ENCODE measurements at regions not wholly inside any gene's neighbourhood (a gene's known extent, or its start where the extent isn't known, plus 50 kb on each side); places are given as distances from the start of the nearest gene placed in this dataset.

DNA sequence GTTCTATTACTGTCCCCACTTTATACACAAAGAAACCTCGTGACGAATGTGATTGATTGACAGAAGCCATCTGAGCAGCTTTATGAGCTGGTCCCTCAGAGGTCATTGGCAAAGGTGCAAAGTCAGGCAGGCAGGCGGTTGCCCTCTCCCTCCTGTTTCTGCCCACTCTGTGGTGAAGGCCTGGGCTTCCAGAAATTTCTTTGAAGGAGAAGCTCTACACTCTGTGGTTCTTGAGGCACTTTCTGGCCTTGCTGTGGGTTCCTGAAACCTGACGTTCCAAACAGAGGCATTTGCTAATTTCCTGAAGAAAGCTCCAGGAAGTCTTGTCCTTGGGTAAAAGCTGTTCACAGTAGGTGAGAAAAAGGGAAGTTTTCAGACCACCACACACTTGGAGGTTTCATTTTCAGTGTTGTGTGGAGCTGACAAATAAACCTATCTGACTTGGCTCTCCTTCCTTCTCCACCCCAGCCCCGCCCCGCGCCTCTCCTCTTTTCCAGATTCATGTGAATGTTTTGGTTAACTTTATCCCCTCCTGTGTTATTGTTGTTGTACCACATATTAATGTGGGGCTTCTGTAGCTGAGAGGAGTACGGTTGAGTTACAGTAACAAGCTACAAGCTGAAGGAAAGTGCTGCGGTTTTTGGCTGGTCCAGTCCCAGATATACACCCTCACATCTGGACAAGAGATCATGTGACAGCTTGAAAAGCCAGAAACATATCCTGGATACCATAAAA lies 274.1 kb downstream of the CLIC5 start:
- Mint-ChIP-seq H3K4me3 (peak overlapping the region; percentile 4), H3K36me3 (ENCODE audit: low read depth) (no peaks in the 10 kb centered on the region), H3K4me1 (peaks cover 17% of the 10 kb centered on the region), H3K27me3 (no peaks in the 10 kb centered on the region), H3K27ac (no peak overlapping the region), H3K9me3 (no peaks in the 10 kb centered on the region)
- peak; percentile 53 for ATAC-seq (replicated peaks)

DNA sequence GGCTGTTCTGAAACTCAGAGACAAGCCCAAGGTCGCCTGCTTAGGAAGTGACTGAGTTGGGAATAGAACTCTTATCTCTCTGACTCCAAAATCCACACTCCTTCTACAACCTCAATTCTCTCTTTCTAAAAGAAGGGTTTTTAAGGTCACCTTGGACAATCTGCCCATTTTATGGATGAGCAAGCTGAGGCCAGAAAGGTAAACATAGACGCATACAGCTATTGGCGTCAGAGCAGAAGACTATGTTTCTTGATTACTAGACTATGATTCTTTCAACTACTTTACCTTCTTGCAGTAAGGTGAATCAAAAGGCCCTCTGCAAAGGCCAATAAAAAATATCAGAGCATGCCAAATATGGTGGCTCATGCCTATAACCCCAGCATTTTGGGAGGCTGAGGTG lies 276.6 kb downstream of the CLIC5 start:
- no peak for ATAC-seq (replicated peaks)
- Mint-ChIP-seq H3K27ac (no peak overlapping the region), H3K36me3 (ENCODE audit: low read depth) (no peaks in the 10 kb centered on the region), H3K4me1 (peaks cover 27% of the 10 kb centered on the region), H3K27me3 (no peaks in the 10 kb centered on the region), H3K4me3 (no peak overlapping the region), H3K9me3 (no peaks in the 10 kb centered on the region)

DNA sequence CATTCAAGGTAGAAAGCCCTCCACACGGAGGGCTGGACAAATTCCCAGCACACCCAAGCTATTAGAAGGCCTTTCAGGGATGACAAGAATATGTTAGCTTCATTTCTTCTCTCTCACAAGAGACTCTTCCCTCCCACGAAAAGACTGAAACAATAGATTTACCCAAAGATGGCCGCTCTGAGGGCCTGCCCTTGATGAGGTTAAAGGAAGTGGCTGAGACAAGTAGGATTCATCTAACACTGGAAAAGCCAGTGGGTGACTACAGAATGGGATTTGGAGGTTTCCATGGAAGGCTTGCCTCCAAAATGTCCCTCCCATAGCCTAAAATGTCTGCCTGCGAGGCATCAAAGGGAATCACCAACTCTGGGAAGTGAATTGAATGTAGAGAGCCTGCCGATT lies 277.6 kb downstream of the CLIC5 start:
- Mint-ChIP-seq H3K4me3 (peak overlapping the region; percentile 64), H3K4me1 (peaks cover 27% of the 10 kb centered on the region), H3K36me3 (ENCODE audit: low read depth) (no peaks in the 10 kb centered on the region), H3K27ac (peak overlapping the region; percentile 86), H3K9me3 (no peaks in the 10 kb centered on the region), H3K27me3 (no peaks in the 10 kb centered on the region)
- peak; percentile 10 for ATAC-seq (replicated peaks)

DNA sequence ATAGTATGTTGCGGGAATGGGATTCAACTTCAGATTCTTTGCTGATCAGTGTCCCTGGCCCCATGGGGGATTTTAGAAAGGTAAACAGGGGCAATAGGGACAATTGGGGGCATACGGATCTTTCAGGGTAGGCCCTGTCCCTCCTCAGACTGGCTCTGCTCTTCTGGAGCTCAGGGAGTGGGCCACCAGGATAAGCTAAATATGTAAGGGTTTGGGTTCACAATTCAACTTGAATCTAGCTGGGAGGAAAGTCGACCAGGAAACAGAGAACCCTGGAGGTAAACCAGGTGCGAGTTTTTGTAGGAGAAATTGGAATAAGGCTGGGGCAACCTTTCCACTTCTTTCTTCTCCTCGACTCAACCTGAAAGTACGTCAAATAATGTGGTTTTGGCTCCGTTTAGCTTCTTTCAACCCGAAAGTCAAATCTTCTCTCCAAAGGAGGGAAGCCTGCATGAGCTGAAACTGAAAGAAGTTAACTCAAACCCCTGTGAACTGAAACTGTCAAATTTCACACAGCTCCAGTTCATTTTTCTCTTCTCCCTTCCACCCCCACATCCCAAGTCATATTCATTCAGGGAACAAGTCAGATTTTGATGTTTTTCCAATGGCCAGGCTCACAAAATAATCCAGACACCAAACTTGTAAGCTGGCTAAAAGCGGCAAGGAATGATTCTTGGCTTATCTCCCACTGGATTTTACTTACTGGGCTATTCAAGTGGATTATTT lies 278.2 kb downstream of the CLIC5 start:
- H3K9me3 Mint-ChIP-seq, result no peaks in the 10 kb centered on the region
- H3K27me3 Mint-ChIP-seq, result no peaks in the 10 kb centered on the region
- no peaks in the 10 kb centered on the region for H3K36me3 Mint-ChIP-seq (ENCODE audit: low read depth)
- H3K4me3 Mint-ChIP-seq, result peak overlapping the region; percentile 64
- ATAC-seq (replicated peaks), result peak; percentile 81
- H3K4me1 Mint-ChIP-seq, result peaks cover 27% of the 10 kb centered on the region
- H3K27ac Mint-ChIP-seq, result peak overlapping the region; percentile 86

DNA sequence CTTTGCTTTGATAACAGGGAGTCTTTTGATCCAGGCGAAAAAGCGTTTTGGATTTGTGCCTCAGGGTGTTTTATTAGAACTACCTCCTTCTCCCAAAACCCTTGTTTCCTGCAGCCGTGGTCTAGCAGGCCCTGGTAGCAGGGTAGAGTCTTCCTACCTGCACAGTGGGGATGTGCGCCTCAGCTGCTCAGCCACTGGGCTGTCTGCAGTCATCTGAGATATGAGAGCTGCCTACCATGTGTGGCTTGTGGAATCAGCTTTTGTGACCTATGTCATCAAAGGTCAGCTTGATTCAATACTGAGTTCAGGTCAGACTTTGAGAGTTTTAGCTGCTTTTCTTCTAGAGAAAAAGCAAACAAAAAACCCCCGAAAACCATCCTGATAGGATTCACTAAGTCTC lies 279.5 kb downstream of the CLIC5 start:
- Mint-ChIP-seq H3K36me3 (ENCODE audit: low read depth) (no peaks in the 10 kb centered on the region), H3K4me3 (peak overlapping the region; percentile 64), H3K27me3 (no peaks in the 10 kb centered on the region), H3K9me3 (no peaks in the 10 kb centered on the region), H3K4me1 (peaks cover 27% of the 10 kb centered on the region), H3K27ac (peak overlapping the region; percentile 86)
- ATAC-seq (replicated peaks), result peak; percentile 75

DNA sequence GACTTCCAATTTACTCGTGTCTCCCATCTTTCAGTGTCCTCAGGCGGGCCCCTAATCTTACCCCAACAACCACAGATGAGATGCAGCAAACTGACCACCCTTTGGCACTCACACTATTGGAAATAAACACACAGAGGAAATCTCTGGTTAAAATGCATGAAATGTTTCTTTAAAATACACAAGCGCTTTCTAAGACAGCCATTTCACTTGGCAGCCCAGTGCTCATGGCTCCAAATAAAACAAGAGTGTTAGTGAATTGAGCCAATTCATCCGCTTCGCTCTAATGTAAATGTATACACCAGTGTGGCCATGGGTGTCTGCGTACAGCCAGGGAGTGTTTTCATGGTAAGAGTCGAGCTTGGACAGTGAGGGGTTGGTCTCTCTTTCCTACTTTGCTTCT lies 282.9 kb downstream of the CLIC5 start:
- no peak overlapping the region for H3K27ac Mint-ChIP-seq
- H3K36me3 Mint-ChIP-seq (ENCODE audit: low read depth), result no peaks in the 10 kb centered on the region

DNA sequence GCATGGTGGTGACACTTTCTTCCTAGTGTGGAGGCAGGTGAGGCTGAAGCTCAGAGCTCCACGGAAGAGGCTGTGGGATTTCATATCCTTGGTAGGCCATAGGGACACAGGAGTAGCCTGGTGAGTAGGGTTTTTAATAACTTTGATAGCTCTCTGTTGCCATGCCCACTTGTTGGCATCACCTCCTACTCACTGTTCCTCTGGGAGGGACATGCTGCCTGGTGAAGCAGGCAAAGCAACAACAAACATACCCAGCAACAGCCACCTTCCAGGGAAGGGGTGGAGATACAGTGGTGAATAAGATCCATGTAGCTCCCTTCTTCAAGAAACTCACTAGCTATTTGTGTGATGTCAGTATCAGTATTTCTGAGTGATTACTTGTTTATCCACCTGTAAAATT lies 285.4 kb downstream of the CLIC5 start:
- ATAC-seq (replicated peaks), result no peak
- no peaks in the 10 kb centered on the region for H3K27me3 Mint-ChIP-seq
- peaks cover 7% of the 10 kb centered on the region for H3K9me3 Mint-ChIP-seq
- H3K4me1 Mint-ChIP-seq, result peaks cover 5% of the 10 kb centered on the region
- H3K4me3 Mint-ChIP-seq, result no peak overlapping the region
- H3K36me3 Mint-ChIP-seq (ENCODE audit: low read depth), result no peaks in the 10 kb centered on the region
- no peak overlapping the region for H3K27ac Mint-ChIP-seq

More for the DNA sequence above, 282.9 kb downstream of the CLIC5 start:
- Mint-ChIP-seq H3K27me3 (no peaks in the 10 kb centered on the region), H3K4me3 (no peak overlapping the region), H3K4me1 (peaks cover 20% of the 10 kb centered on the region), H3K9me3 (no peaks in the 10 kb centered on the region)
- ATAC-seq (replicated peaks), result no peak

DNA sequence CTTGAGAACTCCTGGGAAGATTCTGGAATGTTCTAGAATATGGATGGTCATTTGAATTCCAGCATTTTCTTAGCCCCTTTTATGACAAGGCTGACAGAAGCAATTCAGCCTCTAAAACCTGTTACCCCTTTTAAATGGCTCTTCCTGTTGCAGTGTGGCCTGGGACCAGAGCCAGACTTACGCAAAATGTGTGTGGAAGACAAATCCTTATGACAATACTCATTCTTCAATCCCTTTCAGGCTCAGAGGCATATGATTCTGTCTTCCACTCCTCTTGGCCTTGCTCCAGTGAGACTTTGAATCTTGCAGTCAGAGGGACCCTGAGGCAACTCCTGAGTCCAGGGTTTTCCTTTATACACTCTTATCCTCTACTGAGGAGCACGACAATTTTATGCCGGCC lies 287.0 kb downstream of the CLIC5 start:
- Mint-ChIP-seq H3K27me3 (no peaks in the 10 kb centered on the region), H3K9me3 (peaks cover 7% of the 10 kb centered on the region), H3K4me3 (no peak overlapping the region), H3K4me1 (peaks cover 5% of the 10 kb centered on the region), H3K36me3 (ENCODE audit: low read depth) (no peaks in the 10 kb centered on the region), H3K27ac (no peak overlapping the region)
- no peak for ATAC-seq (replicated peaks)

DNA sequence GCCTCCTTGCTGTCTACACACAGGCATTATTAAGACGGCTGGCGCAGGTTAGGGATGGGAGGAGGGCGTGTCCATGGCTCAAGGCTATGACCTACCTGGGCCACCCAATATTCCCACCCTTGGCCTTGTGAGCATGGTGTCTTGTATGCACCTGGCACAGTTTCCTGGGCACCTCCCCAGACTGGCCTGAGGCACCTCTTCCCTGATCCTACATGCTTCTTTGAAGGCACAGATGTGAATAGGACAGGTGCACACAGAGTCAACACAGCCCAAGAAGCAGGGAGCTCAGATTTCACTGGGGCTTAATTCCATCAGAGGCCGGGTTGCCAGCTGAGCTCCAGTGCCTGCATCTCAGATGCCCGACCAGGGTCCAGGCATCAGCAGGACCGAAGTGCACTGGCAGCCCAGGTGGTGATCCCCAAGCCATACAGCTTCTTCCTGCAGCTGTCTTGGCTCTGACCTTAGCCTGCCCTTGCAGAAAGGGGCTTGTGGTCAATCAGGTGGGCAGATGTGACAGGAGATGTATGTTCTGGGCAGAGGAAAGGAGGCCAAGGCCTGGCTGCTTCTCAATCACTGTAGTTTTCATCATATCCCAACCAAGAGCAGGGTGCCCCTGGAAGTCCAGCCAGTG lies 287.7 kb downstream of the CLIC5 start:
- peaks cover 7% of the 10 kb centered on the region for H3K9me3 Mint-ChIP-seq
- no peaks in the 10 kb centered on the region for H3K36me3 Mint-ChIP-seq (ENCODE audit: low read depth)
- no peak overlapping the region for H3K4me3 Mint-ChIP-seq
- no peak for ATAC-seq (replicated peaks)
- H3K4me1 Mint-ChIP-seq, result peaks cover 5% of the 10 kb centered on the region
- H3K27ac Mint-ChIP-seq, result no peak overlapping the region
- no peaks in the 10 kb centered on the region for H3K27me3 Mint-ChIP-seq

DNA sequence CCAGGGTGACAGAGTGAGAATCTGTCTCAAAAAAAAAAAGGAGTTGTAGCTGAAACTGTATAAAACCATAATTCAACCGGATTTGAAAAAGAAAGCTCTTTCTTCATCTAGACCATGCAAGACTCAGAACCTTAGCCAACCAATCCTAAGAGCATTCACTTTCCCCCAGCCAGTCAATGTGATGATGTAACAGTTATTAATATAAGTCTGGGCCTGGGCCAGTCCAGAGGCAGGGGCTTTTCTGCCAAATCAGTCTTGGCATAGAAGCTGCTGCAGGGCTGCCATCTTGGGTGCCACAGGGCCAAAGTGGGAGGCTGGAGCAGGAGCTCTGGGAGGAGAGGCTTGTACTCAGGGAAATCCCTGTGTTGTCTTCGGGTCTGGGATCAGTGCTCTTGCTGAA lies 288.4 kb downstream of the CLIC5 start:
- H3K4me3 Mint-ChIP-seq, result no peak overlapping the region
- no peaks in the 10 kb centered on the region for H3K27me3 Mint-ChIP-seq
- peaks cover 7% of the 10 kb centered on the region for H3K9me3 Mint-ChIP-seq
- peaks cover 5% of the 10 kb centered on the region for H3K4me1 Mint-ChIP-seq
- H3K36me3 Mint-ChIP-seq (ENCODE audit: low read depth), result no peaks in the 10 kb centered on the region
- ATAC-seq (replicated peaks), result no peak
- H3K27ac Mint-ChIP-seq, result no peak overlapping the region

DNA sequence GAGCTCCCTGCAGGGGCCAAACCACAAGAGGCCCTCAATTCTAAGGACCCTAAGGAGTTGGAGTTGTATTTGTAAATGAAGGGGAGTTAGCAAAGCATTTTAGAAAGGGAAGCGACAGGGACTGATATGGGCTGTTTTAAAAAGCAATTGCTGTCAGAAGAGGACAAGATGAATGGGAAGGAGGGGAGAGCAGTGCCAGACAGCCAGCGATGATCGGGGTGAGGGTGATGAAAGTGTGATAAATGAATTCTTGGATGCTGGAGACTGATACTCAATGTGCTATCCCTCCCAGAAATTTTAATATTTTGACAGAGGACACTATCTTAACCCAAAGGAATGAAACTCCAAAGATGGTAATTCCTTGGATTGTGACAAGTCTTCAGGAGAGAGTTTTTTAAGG lies 289.2 kb downstream of the CLIC5 start:
- Mint-ChIP-seq H3K27me3 (no peaks in the 10 kb centered on the region), H3K36me3 (ENCODE audit: low read depth) (no peaks in the 10 kb centered on the region), H3K4me3 (no peak overlapping the region), H3K27ac (peak overlapping the region; percentile 33), H3K9me3 (peaks cover 7% of the 10 kb centered on the region), H3K4me1 (peaks cover 5% of the 10 kb centered on the region)
- ATAC-seq (replicated peaks), result no peak

DNA sequence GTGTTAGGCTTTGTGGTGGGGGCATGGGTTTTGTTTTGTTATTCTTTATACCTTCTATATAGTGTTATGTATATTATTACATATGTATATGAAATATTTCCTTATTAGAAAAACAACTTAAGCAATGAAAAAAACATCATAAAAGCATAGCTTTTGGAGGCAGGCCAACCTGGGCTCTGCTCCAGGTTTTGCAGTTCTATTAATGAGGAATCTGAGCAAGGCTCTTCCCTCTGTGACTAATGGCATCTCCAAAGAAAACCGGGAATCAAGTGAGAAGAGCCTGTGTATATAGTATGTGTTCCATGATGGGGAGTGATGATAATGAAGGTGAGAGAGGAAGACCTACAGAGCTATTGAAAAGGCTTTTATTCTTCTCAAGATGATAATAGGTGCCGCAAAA lies 291.1 kb downstream of the CLIC5 start:
- Mint-ChIP-seq H3K27ac (no peak overlapping the region), H3K4me1 (peaks cover 5% of the 10 kb centered on the region), H3K4me3 (no peak overlapping the region), H3K36me3 (ENCODE audit: low read depth) (no peaks in the 10 kb centered on the region), H3K27me3 (no peaks in the 10 kb centered on the region), H3K9me3 (peaks cover 7% of the 10 kb centered on the region)
- ATAC-seq (replicated peaks), result no peak

DNA sequence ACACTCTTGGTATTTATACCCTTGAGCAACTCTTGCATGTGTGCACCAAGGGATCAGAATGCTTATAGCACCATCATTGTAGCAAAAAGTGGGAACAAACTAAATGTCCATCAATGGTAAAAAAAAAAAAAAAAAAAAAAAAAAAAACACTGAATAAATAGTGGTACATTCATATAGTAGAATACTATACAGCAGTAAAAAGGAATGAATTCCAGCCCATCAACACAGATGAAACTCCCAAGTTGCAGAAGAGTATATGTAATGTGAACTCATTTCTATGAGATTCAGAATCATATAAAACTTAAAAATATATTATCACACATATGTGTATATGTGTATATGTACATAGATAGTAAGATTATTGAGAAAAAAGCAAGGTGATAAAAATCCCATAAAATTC lies 291.6 kb downstream of the CLIC5 start:
- Mint-ChIP-seq H3K4me3 (no peak overlapping the region), H3K27me3 (no peaks in the 10 kb centered on the region), H3K36me3 (ENCODE audit: low read depth) (no peaks in the 10 kb centered on the region), H3K27ac (no peak overlapping the region), H3K9me3 (peaks cover 7% of the 10 kb centered on the region), H3K4me1 (peaks cover 5% of the 10 kb centered on the region)
- ATAC-seq (replicated peaks), result no peak

DNA sequence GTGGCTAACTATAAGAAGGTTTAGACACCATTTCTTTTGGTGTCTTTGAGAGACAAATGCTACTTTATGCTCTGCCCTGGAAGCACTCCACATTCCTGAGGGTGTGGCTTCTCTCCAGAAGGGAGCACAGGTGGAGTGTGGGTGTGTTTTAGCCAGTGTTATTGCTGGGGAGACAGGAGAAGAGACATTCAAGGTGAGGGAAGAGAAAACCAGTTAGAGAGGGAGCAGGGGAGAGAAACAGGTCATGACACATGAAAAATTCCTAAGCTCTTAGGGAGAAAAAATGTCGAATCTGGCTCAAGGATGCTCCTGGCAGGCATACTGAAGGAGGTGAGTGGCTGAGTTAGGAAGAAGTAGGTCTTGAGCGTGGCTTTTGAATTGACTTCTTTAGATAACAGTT lies 292.8 kb downstream of the CLIC5 start:
- H3K4me3 Mint-ChIP-seq, result no peak overlapping the region
- ATAC-seq (replicated peaks), result no peak
- no peak overlapping the region for H3K27ac Mint-ChIP-seq
- peaks cover 7% of the 10 kb centered on the region for H3K9me3 Mint-ChIP-seq
- H3K36me3 Mint-ChIP-seq (ENCODE audit: low read depth), result no peaks in the 10 kb centered on the region
- no peaks in the 10 kb centered on the region for H3K27me3 Mint-ChIP-seq
- H3K4me1 Mint-ChIP-seq, result peaks cover 5% of the 10 kb centered on the region

DNA sequence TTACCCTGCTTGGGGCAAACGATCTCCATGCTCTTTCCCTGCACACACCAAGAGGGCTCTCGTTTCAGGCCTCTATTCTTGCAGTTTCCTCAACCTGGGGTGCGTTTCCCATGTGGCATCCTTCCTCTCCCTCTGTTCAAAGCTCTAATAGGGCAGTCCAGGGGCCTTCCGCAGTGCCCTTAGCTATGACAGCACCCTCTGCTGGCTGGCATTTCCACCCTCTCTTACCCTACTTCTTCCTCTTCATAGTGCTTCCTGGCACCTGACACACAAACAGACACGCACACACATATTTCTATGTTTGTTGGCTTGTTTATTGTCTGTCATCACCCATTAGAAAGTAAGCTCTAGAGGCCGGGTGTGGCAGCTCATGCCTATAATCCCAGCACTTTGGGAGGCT lies 294.0 kb downstream of the CLIC5 start:
- Mint-ChIP-seq H3K4me1 (peaks cover 5% of the 10 kb centered on the region), H3K4me3 (no peak overlapping the region), H3K27ac (no peak overlapping the region), H3K36me3 (ENCODE audit: low read depth) (no peaks in the 10 kb centered on the region), H3K9me3 (peaks cover 7% of the 10 kb centered on the region), H3K27me3 (no peaks in the 10 kb centered on the region)
- no peak for ATAC-seq (replicated peaks)

Data from activated T-helper 17 cell treated with anti-CD3 and anti-CD28 coated beads, Interleukin-2, amount 50 U/mL, for 72 hours (primary cell).